GM18520 (cell line): ENCODE measurements at regions not wholly inside any gene's neighbourhood (a gene's known extent, or its start where the extent isn't known, plus 50 kb on each side); places are given as distances from the start of the nearest gene placed in this dataset.
"Not testable (repeated sequence)": the region's sequence is repeated elsewhere in the genome, so short reads cannot be mapped to it uniquely, and the experiment has no call there.

Experiments used
- ATAC-seq: cut with Tn5 transposase; IDR thresholded peaks from one replicate; pipeline ENCODE4 v1.9.1; 2021; ENCODE audit not compliant: unreplicated experiment

DNA sequence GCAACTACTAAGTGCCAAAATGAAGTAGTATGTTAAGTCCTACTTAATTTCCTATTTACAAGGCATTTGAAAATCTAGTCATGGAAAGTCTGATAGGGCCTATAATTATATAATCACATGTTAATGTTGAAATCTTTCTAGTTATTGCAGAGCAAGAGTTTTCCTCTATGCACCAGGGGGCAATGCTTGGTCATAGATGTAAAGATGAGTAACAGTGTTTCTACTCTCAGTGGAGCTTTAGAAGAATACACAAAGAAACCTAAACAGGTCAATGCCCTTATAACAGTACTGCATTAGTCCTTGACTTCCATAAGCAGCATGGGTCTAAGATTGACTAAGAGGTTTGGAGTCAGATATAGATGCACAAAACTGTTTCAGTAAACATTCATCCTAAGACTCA lies 218.7 kb downstream of the KCTD12 start:
- no peak for ATAC-seq

DNA sequence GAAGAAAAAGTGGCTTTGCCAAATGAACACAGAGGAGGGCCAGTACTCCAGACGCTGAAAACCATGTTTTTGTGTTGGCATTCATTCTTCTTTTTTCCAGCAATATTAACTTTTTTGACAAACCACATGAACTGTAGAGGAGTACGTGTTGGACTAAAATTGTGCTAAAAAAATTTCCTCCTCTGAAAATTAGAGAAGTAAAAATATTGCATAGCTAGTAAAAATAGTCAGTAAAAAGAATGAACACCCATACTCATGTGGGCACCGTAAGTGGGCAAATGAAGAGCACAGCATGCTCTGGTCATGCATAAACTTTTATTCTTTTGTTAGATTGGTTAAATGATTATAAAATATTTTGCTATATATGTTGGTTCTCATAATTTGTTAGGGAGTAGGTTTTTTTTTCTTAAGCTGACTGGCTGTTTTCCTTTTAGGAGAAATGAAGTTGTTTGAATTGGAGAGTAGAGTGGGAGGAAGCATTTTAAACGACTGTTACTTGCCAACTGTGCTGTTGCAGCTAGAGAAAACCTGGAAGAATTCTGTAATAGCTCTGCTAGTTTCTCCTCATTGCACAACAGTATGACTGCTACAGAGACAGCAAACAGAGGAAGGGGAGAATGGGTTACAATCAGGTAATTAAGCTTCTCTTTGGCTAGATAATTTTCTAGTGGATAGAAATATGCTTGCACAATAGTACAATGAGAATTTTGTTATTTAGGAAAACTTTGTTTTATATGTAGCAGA lies 222.4 kb downstream of the KCTD12 start:
- ATAC-seq = no peak

- ATAC-seq = not testable (repeated sequence)
Measured at GRCh38 chr13:76659074-76659473, 227.1 kb downstream of the KCTD12 start.

- ATAC-seq = no peak
Measured at GRCh38 chr13:76656500-76656899, 229.7 kb downstream of the KCTD12 start.

- no peak for ATAC-seq
Measured at GRCh38 chr13:76656056-76656455, 230.1 kb downstream of the KCTD12 start.

DNA sequence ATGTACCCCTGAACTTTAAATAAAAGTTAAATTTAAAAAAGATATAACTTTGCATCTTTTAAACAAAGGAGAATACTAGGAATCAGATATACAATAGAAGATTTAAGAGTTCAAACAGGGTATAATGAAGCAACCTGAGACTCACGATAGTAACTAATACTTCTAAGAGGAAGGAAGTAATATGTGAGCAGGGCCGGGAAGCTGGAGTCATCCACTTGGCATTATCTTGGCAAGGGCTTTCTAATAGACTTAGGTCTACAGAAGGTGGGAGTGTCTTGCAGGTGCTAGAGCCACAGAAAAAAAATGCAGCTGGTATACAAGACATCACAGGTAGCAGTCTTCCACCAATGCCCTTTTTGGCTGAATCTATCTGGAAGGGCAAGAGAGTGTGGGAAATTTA lies 231.9 kb downstream of the KCTD12 start:
- no peak for ATAC-seq

DNA sequence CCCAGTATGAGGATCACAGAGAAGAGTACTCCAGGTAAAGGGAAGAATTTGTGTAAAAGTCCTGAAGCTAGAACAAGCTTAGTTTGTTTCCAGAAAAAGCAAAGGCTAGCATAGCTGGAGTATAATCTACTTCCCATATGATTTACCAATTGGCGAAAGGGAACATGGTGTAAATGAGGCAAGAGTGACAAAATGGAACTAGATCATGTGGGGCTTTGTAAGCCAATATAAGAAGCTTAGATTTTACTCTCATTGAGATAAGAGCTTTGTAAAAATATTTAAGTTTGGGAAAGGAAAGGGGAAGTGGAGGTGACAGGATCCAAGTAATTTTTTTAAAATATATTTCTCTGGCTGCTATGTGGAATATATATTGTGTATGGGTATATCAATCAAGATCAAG lies 234.9 kb downstream of the KCTD12 start:
- no peak for ATAC-seq

GRCh38 chr13:76647550-76647949 lies 238.7 kb downstream of the KCTD12 start:
- no peak for ATAC-seq

- no peak for ATAC-seq
Measured at GRCh38 chr13:76646946-76647345, 239.3 kb downstream of the KCTD12 start.

- no peak for ATAC-seq
Measured at GRCh38 chr13:76645632-76646031, 240.6 kb downstream of the KCTD12 start.

- ATAC-seq = no peak
Measured at GRCh38 chr13:76644906-76645305, 241.3 kb downstream of the KCTD12 start.

DNA sequence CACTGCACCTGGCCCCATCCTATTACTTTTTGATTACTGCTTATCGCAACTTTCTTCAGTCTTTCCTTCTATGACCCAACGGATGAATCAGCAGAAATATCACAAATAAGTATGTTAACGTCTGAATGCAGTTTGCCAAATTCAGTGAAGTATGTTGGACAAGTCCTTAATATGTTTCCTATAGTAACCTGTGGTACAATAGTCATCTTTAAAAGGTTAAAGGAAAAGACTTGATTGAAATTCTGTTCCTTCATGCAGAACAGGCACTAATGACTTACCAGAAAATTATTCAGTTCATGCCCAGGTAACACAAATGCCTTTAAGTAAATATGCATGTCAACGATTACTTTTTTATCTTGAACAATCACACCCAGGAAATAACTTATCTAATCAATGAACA lies 242.6 kb downstream of the KCTD12 start:
- ATAC-seq = no peak

DNA sequence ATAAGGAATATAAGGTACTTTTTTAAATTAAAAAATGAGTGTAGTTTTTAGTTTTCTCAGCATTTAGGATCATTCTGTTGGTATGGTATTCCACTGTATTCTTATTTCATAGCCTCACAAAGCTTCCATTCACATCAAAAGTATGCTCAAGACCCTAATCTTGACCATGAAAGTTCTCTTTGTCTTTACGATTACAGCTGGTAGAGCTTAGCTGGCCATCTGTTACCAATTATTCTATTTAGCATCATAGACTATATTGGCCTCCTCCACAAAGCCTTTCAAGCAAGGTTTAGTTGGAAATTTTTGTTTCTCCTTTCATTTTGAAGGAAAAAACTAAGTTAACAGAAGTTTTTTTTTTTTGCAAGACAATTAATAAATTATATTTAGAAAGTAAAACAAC lies 245.1 kb downstream of the KCTD12 start:
- no peak for ATAC-seq

- ATAC-seq = no peak
Measured at GRCh38 chr13:76638882-76639281, 247.3 kb downstream of the KCTD12 start.

DNA sequence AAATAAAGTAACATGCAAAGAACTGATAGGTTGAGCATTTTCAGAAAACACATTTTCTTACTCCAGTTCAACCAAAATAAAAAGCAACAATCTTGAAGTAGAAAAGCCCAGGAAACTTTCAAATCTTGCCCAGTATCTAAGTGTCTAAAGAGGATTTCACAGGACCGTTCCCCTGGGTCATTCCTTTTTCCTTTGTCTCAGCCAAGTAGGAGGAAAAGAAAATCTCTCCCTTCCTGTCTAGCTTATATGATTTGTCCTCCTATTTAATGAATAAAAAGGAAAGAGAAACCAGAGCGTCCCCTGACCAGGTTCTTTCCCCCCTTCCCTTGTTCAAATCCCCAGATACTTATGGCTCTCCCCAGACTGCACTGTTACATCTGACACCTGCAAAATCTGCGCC lies 248.0 kb downstream of the KCTD12 start:
- peak; percentile 27 for ATAC-seq

- ATAC-seq = no peak
Measured at GRCh38 chr13:76637641-76638141, 248.5 kb downstream of the KCTD12 start.

GRCh38 chr13:76636829-76637228 lies 249.4 kb downstream of the KCTD12 start:
- no peak for ATAC-seq

GRCh38 chr13:76635232-76636230 lies 250.7 kb downstream of the KCTD12 start:
- peak; percentile 59 for ATAC-seq

DNA sequence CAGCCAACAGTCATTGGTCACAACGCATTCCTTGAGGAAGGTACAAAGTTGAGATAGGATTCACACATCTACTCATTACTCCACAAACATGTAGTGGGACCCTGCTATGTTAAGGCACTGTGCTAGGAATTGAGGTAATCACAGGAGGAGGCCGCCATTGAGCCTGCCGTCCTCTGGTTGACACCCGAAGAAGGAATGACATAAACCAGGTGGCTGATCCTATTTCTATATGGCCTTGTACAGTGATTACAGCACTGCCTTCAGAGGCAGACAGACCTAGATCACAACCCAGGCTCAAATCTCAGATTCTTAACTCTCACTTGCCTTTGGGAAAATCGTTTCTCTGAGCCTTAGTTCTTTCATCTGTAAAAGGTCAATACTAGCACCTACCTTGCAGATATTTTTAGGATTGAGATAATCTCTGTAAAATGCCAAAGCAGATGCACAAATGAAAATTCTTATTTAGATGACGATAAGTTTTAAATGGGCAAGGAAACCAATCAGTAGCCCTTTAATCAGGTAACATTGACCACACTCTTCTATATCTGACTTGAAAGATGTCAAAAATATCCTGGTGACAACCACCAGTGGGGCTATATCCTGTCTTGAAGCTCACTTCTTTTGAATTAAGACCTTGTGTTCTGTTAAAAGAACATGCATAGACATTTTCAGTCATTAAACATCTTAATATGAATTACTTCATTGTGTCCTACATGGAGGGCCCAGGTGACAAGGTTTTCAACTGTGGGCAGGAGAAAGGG lies 251.6 kb downstream of the KCTD12 start:
- ATAC-seq = peak; percentile 14

DNA sequence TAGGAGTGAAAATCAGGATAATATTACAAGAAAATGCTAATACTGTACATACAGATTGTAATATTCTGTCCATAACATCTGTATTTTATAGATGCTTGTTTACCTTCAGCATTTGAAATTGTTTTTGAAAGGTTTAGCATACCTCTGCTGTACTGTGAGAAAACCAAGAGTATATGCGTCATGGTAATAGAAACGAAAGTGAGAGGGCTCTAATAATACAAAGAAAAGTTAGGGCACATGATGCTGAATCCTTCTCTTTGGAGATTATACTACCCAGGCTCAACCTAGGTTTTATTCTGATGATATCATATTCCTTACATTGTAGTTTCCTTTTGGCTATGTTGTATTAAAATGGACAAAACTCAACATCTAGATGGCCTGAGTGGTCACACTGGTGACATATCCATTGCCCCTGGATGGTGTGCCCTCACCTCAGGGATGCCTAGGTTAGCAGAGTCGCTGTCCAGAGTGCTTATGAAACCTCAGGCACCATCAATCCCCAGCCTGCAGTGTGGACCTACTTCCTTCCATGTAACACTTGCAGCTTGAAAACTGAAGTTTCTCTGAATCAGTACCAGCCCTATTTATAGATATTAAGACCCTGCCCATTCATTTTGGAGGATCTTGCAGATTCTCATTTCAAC lies 253.7 kb downstream of the KCTD12 start:
- no peak for ATAC-seq
